ENCODE measurements at regions not wholly inside any gene's neighbourhood (a gene's known extent, or its start where the extent isn't known, plus 50 kb on each side); places are given as distances from the start of the nearest gene placed in this dataset.

DNA sequence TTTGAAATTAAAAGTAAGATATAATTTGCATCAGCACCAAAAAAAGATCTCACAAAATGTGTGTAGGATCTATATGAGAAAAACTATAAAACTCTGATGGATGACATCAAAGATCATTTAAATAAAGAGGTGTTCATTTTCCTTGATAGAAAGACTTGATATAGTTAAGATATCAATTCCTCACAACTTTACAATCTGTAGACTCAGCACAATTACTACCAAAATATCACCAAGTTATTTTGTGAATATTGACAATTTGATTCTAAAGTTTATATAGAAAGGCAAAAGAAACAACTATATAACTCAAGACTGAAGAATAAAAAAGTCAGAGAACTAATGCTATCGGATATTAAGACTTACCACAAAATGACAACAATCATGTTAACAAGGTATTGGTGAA, 638.9 kb downstream of the HS3ST4 start:
- TF ChIP-seq, protein P1, sequence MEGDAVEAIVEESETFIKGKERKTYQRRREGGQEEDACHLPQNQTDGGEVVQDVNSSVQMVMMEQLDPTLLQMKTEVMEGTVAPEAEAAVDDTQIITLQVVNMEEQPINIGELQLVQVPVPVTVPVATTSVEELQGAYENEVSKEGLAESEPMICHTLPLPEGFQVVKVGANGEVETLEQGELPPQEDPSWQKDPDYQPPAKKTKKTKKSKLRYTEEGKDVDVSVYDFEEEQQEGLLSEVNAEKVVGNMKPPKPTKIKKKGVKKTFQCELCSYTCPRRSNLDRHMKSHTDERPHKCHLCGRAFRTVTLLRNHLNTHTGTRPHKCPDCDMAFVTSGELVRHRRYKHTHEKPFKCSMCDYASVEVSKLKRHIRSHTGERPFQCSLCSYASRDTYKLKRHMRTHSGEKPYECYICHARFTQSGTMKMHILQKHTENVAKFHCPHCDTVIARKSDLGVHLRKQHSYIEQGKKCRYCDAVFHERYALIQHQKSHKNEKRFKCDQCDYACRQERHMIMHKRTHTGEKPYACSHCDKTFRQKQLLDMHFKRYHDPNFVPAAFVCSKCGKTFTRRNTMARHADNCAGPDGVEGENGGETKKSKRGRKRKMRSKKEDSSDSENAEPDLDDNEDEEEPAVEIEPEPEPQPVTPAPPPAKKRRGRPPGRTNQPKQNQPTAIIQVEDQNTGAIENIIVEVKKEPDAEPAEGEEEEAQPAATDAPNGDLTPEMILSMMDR (IDR thresholded peaks at IDR 0.05) = no peak
- no peak for TF ChIP-seq POLR2A (IDR thresholded peaks at IDR 0.05)
